ENCODE measurements at regions not wholly inside any gene's neighbourhood (a gene's known extent, or its start where the extent isn't known, plus 50 kb on each side); places are given as distances from the start of the nearest gene placed in this dataset.

DNA sequence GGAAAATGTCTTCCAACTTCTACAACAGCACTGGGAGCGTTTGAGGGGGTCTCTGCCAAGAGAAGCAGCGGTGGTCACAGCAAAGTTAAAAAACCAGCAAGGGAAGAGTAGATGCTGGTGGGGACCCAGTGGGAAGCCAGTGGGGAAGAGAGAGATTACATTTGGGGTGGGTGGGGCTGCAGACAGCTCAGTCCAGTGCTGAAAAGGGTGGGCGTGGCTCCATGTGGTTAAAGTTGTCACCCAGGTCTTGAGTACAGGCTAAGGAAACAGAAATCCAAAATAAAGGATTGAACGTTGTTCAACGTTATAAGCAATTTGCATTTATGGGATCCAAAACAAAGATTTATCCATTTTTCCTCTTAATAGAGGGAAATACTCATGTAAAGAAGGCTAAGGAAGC, 106.3 kb upstream of the LY86 start:
- H4K20me1 ChIP-seq (ENCODE audit: insufficient read depth, poor library complexity, severe bottlenecking): no peaks in the 10 kb centered on the region
- no peaks in the 10 kb centered on the region for H3K4me1 ChIP-seq (ENCODE audit: insufficient read depth)
- H3K9me3 ChIP-seq (ENCODE audit: low read depth): no peaks in the 10 kb centered on the region
- no peak overlapping the region for H3K27ac ChIP-seq
- H2AFZ ChIP-seq: no peak overlapping the region
- H3K79me2 ChIP-seq: no peaks in the 10 kb centered on the region
- WGBS (ENCODE audit: low lambda C conversion rate, missing lambda C conversion rate): 91% methylated on average over 5 of the region's 5 CpGs
- H3K4me3 ChIP-seq: no peak overlapping the region
- H3K9me2 ChIP-seq (replicated peaks; ENCODE audit: insufficient read depth): no peaks in the 10 kb centered on the region
- H3K36me3 ChIP-seq (replicated peaks; ENCODE audit: insufficient read depth, low read depth): no peaks in the 10 kb centered on the region
- no peak for TF ChIP-seq EZH2 (IDR thresholded peaks at IDR 0.05; ENCODE audit: borderline replicate concordance)
- TF ChIP-seq, protein P1, sequence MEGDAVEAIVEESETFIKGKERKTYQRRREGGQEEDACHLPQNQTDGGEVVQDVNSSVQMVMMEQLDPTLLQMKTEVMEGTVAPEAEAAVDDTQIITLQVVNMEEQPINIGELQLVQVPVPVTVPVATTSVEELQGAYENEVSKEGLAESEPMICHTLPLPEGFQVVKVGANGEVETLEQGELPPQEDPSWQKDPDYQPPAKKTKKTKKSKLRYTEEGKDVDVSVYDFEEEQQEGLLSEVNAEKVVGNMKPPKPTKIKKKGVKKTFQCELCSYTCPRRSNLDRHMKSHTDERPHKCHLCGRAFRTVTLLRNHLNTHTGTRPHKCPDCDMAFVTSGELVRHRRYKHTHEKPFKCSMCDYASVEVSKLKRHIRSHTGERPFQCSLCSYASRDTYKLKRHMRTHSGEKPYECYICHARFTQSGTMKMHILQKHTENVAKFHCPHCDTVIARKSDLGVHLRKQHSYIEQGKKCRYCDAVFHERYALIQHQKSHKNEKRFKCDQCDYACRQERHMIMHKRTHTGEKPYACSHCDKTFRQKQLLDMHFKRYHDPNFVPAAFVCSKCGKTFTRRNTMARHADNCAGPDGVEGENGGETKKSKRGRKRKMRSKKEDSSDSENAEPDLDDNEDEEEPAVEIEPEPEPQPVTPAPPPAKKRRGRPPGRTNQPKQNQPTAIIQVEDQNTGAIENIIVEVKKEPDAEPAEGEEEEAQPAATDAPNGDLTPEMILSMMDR (IDR thresholded peaks at IDR 0.05; ENCODE audit: poor library complexity): no peak
- no peak for TF ChIP-seq EZH2phosphoT487 (IDR thresholded peaks at IDR 0.05; ENCODE audit: low read depth, severe bottlenecking, unreplicated experiment)
- no peaks in the 10 kb centered on the region for H3K27me3 ChIP-seq
- H3K4me2 ChIP-seq: no peak overlapping the region
- DNase-seq (ENCODE audit: low spot score): no peak

- no peak overlapping the region for H3K4me3 ChIP-seq
- H3K9me2 ChIP-seq (replicated peaks; ENCODE audit: insufficient read depth): no peaks in the 10 kb centered on the region
- H3K4me1 ChIP-seq (ENCODE audit: insufficient read depth): no peaks in the 10 kb centered on the region
- DNase-seq (ENCODE audit: low spot score): no peak
- no peak overlapping the region for H3K4me2 ChIP-seq
- H3K9me3 ChIP-seq (ENCODE audit: low read depth): no peaks in the 10 kb centered on the region
- H3K36me3 ChIP-seq (replicated peaks; ENCODE audit: insufficient read depth, low read depth): no peaks in the 10 kb centered on the region
- no peaks in the 10 kb centered on the region for H3K79me2 ChIP-seq
- no peaks in the 10 kb centered on the region for H3K27me3 ChIP-seq
- H2AFZ ChIP-seq: no peak overlapping the region
- H3K27ac ChIP-seq: no peak overlapping the region
- 83% methylated on average over 2 of the region's 2 CpGs for WGBS (ENCODE audit: low lambda C conversion rate, missing lambda C conversion rate)
- no peak for TF ChIP-seq EZH2phosphoT487 (IDR thresholded peaks at IDR 0.05; ENCODE audit: low read depth, severe bottlenecking, unreplicated experiment)
- no peak for TF ChIP-seq EZH2 (IDR thresholded peaks at IDR 0.05; ENCODE audit: borderline replicate concordance)
- TF ChIP-seq, protein P1 (IDR thresholded peaks at IDR 0.05; ENCODE audit: poor library complexity): no peak
- no peaks in the 10 kb centered on the region for H4K20me1 ChIP-seq (ENCODE audit: insufficient read depth, poor library complexity, severe bottlenecking)
These were observed 105.4 kb upstream of the LY86 start for GRCh38 chr6:6483168-6483567.

DNA sequence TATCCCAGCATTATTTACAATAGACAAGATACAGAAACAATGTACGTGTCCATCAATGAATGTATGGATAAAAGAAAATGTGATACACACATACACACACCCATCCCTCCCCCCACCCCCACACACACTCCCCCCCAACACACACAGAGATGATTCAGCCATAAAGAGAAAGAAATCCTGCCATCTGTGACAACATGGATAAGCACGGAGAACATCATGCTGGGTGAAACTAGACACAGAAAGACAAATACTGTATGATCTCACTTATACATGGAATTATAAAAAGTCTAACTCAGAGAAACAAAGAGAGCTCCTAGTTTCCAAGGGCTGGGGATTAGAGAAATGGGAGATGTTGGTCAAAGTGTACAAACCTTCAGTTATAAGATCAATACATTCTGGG, 104.8 kb upstream of the LY86 start:
- WGBS (ENCODE audit: low lambda C conversion rate, missing lambda C conversion rate): 92% methylated on average over 2 of the region's 2 CpGs
- no peaks in the 10 kb centered on the region for H4K20me1 ChIP-seq (ENCODE audit: insufficient read depth, poor library complexity, severe bottlenecking)
- DNase-seq (ENCODE audit: low spot score): no peak

More for the DNA sequence above, 104.8 kb upstream of the LY86 start:
- no peaks in the 10 kb centered on the region for H3K9me3 ChIP-seq (ENCODE audit: low read depth)
- H3K4me1 ChIP-seq (ENCODE audit: insufficient read depth): no peaks in the 10 kb centered on the region
- no peak overlapping the region for H3K4me2 ChIP-seq
- no peak overlapping the region for H3K4me3 ChIP-seq
- H3K9me2 ChIP-seq (replicated peaks; ENCODE audit: insufficient read depth): no peaks in the 10 kb centered on the region
- no peaks in the 10 kb centered on the region for H3K27me3 ChIP-seq
- H3K27ac ChIP-seq: no peak overlapping the region
- no peak overlapping the region for H2AFZ ChIP-seq
- no peaks in the 10 kb centered on the region for H3K36me3 ChIP-seq (replicated peaks; ENCODE audit: insufficient read depth, low read depth)
- TF ChIP-seq EZH2 (IDR thresholded peaks at IDR 0.05; ENCODE audit: borderline replicate concordance) (no peak), EZH2phosphoT487 (IDR thresholded peaks at IDR 0.05; ENCODE audit: low read depth, severe bottlenecking, unreplicated experiment) (no peak)
- TF ChIP-seq, protein P1 (IDR thresholded peaks at IDR 0.05; ENCODE audit: poor library complexity): no peak
- H3K79me2 ChIP-seq: no peaks in the 10 kb centered on the region

Data from hepatocyte (in vitro differentiated cells).